ENCODE measurements at regions not wholly inside any gene's neighbourhood (a gene's known extent, or its start where the extent isn't known, plus 50 kb on each side); places are given as distances from the start of the nearest gene placed in this dataset.

GRCh38 chr6:74161380-74161779, 465.4 kb downstream of the CD109 start:
- TF ChIP-seq EP300 (IDR thresholded peaks at IDR 0.05) (no peak), POLR2AphosphoS5 (IDR thresholded peaks at IDR 0.05) (no peak)
- Histone ChIP-seq H3K36me3 (no peaks in the 10 kb centered on the region), H3K9me3 (no peaks in the 10 kb centered on the region), H3K4me1 (no peaks in the 10 kb centered on the region), H3K27me3 (no peaks in the 10 kb centered on the region), H3K27ac (no peak overlapping the region), H3K4me3 (no peak overlapping the region)
- no peak for DNase-seq
- intact Hi-C loops (cut with DNase I; ENCODE audit: low total_unique reads): no loop called here

- intact Hi-C loops (cut with DNase I; ENCODE audit: low total_unique reads): no loop called here
- no peak overlapping the region for H3K4me3 ChIP-seq
- H3K4me1 ChIP-seq: no peaks in the 10 kb centered on the region
- H3K9me3 ChIP-seq: no peaks in the 10 kb centered on the region
- no peaks in the 10 kb centered on the region for H3K36me3 ChIP-seq
- 70 to 83% (median 78%) methylated on average over 3 of the region's 3 CpGs for WGBS, 5 donors
- TF ChIP-seq POLR2A (IDR thresholded peaks at IDR 0.05) (no peak), POLR2AphosphoS5 (IDR thresholded peaks at IDR 0.05) (no peak), CTCF (IDR thresholded peaks at IDR 0.05) (no peak), EP300 (IDR thresholded peaks at IDR 0.05) (no peak)
- DNase-seq: no peak
- no peak overlapping the region for H3K27ac ChIP-seq
- no peaks in the 10 kb centered on the region for H3K27me3 ChIP-seq
Measured at GRCh38 chr6:74152096-74152675, 456.2 kb downstream of the CD109 start.

GRCh38 chr6:74145931-74146330, 449.9 kb downstream of the CD109 start:
- H3K36me3 ChIP-seq: no peaks in the 10 kb centered on the region
- no peaks in the 10 kb centered on the region for H3K9me3 ChIP-seq
- no peaks in the 10 kb centered on the region for H3K4me1 ChIP-seq
- no peak overlapping the region for H3K4me3 ChIP-seq
- H3K27me3 ChIP-seq: no peaks in the 10 kb centered on the region
- H3K27ac ChIP-seq: no peak overlapping the region
- no peak for DNase-seq
- TF ChIP-seq EP300 (IDR thresholded peaks at IDR 0.05) (no peak), POLR2AphosphoS5 (IDR thresholded peaks at IDR 0.05) (no peak), POLR2A (IDR thresholded peaks at IDR 0.05) (no peak), CTCF (IDR thresholded peaks at IDR 0.05) (no peak)
- intact Hi-C loops (cut with DNase I; ENCODE audit: low total_unique reads): no loop called here

- H3K4me1 ChIP-seq: no peaks in the 10 kb centered on the region
- H3K9me3 ChIP-seq: peaks cover 0 to 5% (median 2%) of the 10 kb centered on the region in 4 donors
- intact Hi-C loops (cut with DNase I; ENCODE audit: low total_unique reads): no loop called here
- DNase-seq: peak in 1 of 2 donors; percentile 29
- WGBS, 5 donors: 12 to 21% (median 17%) methylated on average over 2 of the region's 2 CpGs
- no peaks in the 10 kb centered on the region for H3K27me3 ChIP-seq
- no peaks in the 10 kb centered on the region for H3K36me3 ChIP-seq
- no peak overlapping the region for H3K27ac ChIP-seq
- H3K4me3 ChIP-seq: no peak overlapping the region
- TF ChIP-seq EP300 (IDR thresholded peaks at IDR 0.05): no peak
- no peak for TF ChIP-seq CTCF (IDR thresholded peaks at IDR 0.05)
Measured at GRCh38 chr6:74137911-74138310, 441.9 kb downstream of the CD109 start.

- intact Hi-C loops (cut with DNase I; ENCODE audit: low total_unique reads): no loop called here
- no peak for DNase-seq
- H3K9me3 ChIP-seq: peaks cover 0 to 5% (median 2%) of the 10 kb centered on the region in 4 donors
- no peak overlapping the region for H3K4me3 ChIP-seq
- H3K27me3 ChIP-seq: no peaks in the 10 kb centered on the region
- no peaks in the 10 kb centered on the region for H3K4me1 ChIP-seq
- no peaks in the 10 kb centered on the region for H3K36me3 ChIP-seq
- TF ChIP-seq POLR2AphosphoS5 (IDR thresholded peaks at IDR 0.05): no peak
- TF ChIP-seq POLR2A (IDR thresholded peaks at IDR 0.05): no peak
- no peak for TF ChIP-seq EP300 (IDR thresholded peaks at IDR 0.05)
- TF ChIP-seq CTCF (IDR thresholded peaks at IDR 0.05): no peak
- no peak overlapping the region for H3K27ac ChIP-seq
Measured at GRCh38 chr6:74134327-74134726, 438.3 kb downstream of the CD109 start.

All from stomach (tissue), 8 donors.